ENCODE measurements at regions not wholly inside any gene's neighbourhood (a gene's known extent, or its start where the extent isn't known, plus 50 kb on each side); places are given as distances from the start of the nearest gene placed in this dataset.
"Not testable (repeated sequence)": the region's sequence is repeated elsewhere in the genome, so short reads cannot be mapped to it uniquely, and the experiment has no call there.

- no peak for DNase-seq (ENCODE audit: extremely low read depth in 1 of 2, low read depth in 1 of 2)
These were observed 136.3 kb upstream of the ESR1 start for GRCh38 chr6:151671195-151671594.

GRCh38 chr6:151674578-151674977 is 132.9 kb upstream of the ESR1 start:
- no peak for DNase-seq (ENCODE audit: extremely low read depth in 1 of 2, low read depth in 1 of 2)

- DNase-seq (ENCODE audit: extremely low read depth in 1 of 2, low read depth in 1 of 2) = no peak
These were observed 131.6 kb upstream of the ESR1 start for GRCh38 chr6:151675746-151676459.

- DNase-seq (ENCODE audit: extremely low read depth in 1 of 2, low read depth in 1 of 2) = no peak
These were observed 131.0 kb upstream of the ESR1 start for GRCh38 chr6:151676460-151676945.

- no peak for DNase-seq (ENCODE audit: extremely low read depth in 1 of 2, low read depth in 1 of 2)
These were observed 130.1 kb upstream of the ESR1 start for GRCh38 chr6:151677404-151677803.

GRCh38 chr6:151679081-151679480 is 128.4 kb upstream of the ESR1 start:
- peak in 1 of 2 donors; percentile 14 for DNase-seq (ENCODE audit: extremely low read depth in 1 of 2, low read depth in 1 of 2)

- DNase-seq (ENCODE audit: extremely low read depth in 1 of 2, low read depth in 1 of 2) = no peak
These were observed 127.5 kb upstream of the ESR1 start for GRCh38 chr6:151679941-151680340.

GRCh38 chr6:151680846-151681432 is 126.5 kb upstream of the ESR1 start:
- no peak for DNase-seq (ENCODE audit: extremely low read depth in 1 of 2, low read depth in 1 of 2)

GRCh38 chr6:151681433-151682059 is 125.9 kb upstream of the ESR1 start:
- DNase-seq (ENCODE audit: extremely low read depth in 1 of 2, low read depth in 1 of 2) = no peak

- DNase-seq (ENCODE audit: extremely low read depth in 1 of 2, low read depth in 1 of 2) = no peak
These were observed 125.2 kb upstream of the ESR1 start for GRCh38 chr6:151682251-151682650.

GRCh38 chr6:151682922-151683321 is 124.6 kb upstream of the ESR1 start:
- DNase-seq (ENCODE audit: extremely low read depth in 1 of 2, low read depth in 1 of 2) = no peak

- DNase-seq (ENCODE audit: extremely low read depth in 1 of 2, low read depth in 1 of 2) = no peak
These were observed 124.1 kb upstream of the ESR1 start for GRCh38 chr6:151683381-151683780.

GRCh38 chr6:151689499-151690201 is 117.8 kb upstream of the ESR1 start:
- no peak for DNase-seq (ENCODE audit: extremely low read depth in 1 of 2, low read depth in 1 of 2)

- no peak for DNase-seq (ENCODE audit: extremely low read depth in 1 of 2, low read depth in 1 of 2)
These were observed 117.2 kb upstream of the ESR1 start for GRCh38 chr6:151690303-151690702.

GRCh38 chr6:151690768-151691562 is 116.5 kb upstream of the ESR1 start:
- DNase-seq (ENCODE audit: extremely low read depth in 1 of 2, low read depth in 1 of 2) = no peak

GRCh38 chr6:151692216-151692615 is 115.3 kb upstream of the ESR1 start:
- DNase-seq (ENCODE audit: extremely low read depth in 1 of 2, low read depth in 1 of 2) = no peak

- DNase-seq (ENCODE audit: extremely low read depth in 1 of 2, low read depth in 1 of 2) = no peak
These were observed 114.1 kb upstream of the ESR1 start for GRCh38 chr6:151693366-151693765.

GRCh38 chr6:151695156-151695555 is 112.3 kb upstream of the ESR1 start:
- no peak for DNase-seq (ENCODE audit: extremely low read depth in 1 of 2, low read depth in 1 of 2)

- DNase-seq (ENCODE audit: extremely low read depth in 1 of 2, low read depth in 1 of 2) = not testable (repeated sequence)
These were observed 111.2 kb upstream of the ESR1 start for GRCh38 chr6:151696302-151696701.

GRCh38 chr6:151698931-151699700 is 108.4 kb upstream of the ESR1 start:
- no peak for DNase-seq (ENCODE audit: extremely low read depth in 1 of 2, low read depth in 1 of 2)
